ENCODE measurements at regions not wholly inside any gene's neighbourhood (a gene's known extent, or its start where the extent isn't known, plus 50 kb on each side); places are given as distances from the start of the nearest gene placed in this dataset.
A peak's percentile ranks its signal among the peaks of the same experiment; 100 is the strongest.

DNA sequence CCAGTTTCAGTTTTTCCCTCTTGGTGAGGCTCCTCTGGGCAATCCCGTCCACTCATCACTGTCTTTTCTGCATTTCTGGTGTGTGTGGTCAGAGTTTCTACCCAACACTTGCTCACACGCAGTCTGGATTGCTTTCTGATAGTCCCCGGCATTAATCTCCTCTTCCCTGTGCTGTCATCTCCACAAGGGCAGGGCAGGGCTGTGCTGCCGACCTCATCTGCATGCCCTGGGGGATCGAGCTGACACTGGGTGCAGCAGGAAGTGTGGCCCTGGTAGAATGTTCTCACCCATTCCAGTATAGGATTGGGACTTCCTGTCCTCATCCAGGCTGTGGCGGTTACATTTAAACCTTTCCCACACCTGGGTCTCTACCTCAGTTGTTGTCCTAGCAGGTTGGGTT, 80.0 kb upstream of the FAM136A start:
- ChIA-PET POLR2A (ENCODE audit: unreplicated experiment) (no interaction called here), CTCF (no interaction called here)
- ATAC-seq: peak; percentile 78
- peak overlapping the region; percentile 27 for H3K9ac ChIP-seq (ENCODE audit: low read length)
- no peak for TF ChIP-seq EZH2phosphoT487 (IDR thresholded peaks at IDR 0.05; ENCODE audit: borderline replicate concordance, low read length)
- TF ChIP-seq, protein P1, sequence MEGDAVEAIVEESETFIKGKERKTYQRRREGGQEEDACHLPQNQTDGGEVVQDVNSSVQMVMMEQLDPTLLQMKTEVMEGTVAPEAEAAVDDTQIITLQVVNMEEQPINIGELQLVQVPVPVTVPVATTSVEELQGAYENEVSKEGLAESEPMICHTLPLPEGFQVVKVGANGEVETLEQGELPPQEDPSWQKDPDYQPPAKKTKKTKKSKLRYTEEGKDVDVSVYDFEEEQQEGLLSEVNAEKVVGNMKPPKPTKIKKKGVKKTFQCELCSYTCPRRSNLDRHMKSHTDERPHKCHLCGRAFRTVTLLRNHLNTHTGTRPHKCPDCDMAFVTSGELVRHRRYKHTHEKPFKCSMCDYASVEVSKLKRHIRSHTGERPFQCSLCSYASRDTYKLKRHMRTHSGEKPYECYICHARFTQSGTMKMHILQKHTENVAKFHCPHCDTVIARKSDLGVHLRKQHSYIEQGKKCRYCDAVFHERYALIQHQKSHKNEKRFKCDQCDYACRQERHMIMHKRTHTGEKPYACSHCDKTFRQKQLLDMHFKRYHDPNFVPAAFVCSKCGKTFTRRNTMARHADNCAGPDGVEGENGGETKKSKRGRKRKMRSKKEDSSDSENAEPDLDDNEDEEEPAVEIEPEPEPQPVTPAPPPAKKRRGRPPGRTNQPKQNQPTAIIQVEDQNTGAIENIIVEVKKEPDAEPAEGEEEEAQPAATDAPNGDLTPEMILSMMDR (conservative IDR thresholded peaks at IDR 0.05; ENCODE audit: low read depth, low read length): no peak
- TF ChIP-seq EZH2 (IDR thresholded peaks at IDR 0.05; ENCODE audit: low read length, unreplicated experiment): no peak
- H3K4me2 ChIP-seq (ENCODE audit: low read length): peak overlapping the region; percentile 31
- H3K79me2 ChIP-seq (ENCODE audit: low read length): no peaks in the 10 kb centered on the region
- intact Hi-C loops (cut with micrococcal nuclease): no loop called here
- DNase-seq: peak; percentile 59
- H3F3A ChIP-seq (ENCODE audit: low read length, unreplicated experiment): no peaks in the 10 kb centered on the region
- peak overlapping the region; percentile 65 for H3K27ac ChIP-seq (ENCODE audit: low read length)
- H3K9me3 ChIP-seq (ENCODE audit: low read length): no peaks in the 10 kb centered on the region
- H3K36me3 ChIP-seq (ENCODE audit: low read depth, low read length): no peaks in the 10 kb centered on the region
- no peaks in the 10 kb centered on the region for H3K9me2 ChIP-seq (replicated peaks; ENCODE audit: low read length)
- H3K4me3 ChIP-seq (ENCODE audit: low read length): no peak overlapping the region
- peaks cover 27% of the 10 kb centered on the region for H3K4me1 ChIP-seq (ENCODE audit: insufficient read depth, low read length)
- peak overlapping the region; percentile 68 for H2AFZ ChIP-seq (ENCODE audit: low read length)
- H4K20me1 ChIP-seq (ENCODE audit: low read length): no peaks in the 10 kb centered on the region
- BruUV-seq (replicated peaks): no TSS peak
- no peaks in the 10 kb centered on the region for H3K27me3 ChIP-seq (ENCODE audit: low read length)

DNA sequence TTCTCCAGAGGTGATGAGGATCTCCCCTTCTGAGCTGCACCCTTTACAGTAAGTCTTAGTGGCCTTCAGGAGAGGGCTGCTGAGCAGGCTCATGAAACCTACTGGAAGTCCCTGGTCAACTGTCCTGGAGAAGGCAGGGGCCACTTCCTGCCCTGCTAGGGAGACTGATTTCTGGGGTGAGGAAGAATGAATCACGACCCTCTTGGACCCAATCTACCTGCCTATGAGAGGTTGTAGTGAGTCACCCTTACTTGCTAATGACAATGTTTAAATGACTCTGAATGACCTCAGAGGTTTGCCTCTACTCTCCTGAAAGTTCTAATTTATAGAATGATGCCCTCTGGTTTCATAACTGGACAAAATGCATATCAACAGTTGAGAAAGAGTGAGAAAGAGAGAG, 79.4 kb upstream of the FAM136A start:
- Histone ChIP-seq H3K9me3 (ENCODE audit: low read length) (no peaks in the 10 kb centered on the region), H2AFZ (ENCODE audit: low read length) (peak overlapping the region; percentile 68; the same call in 1 of the 2 replicates), H3F3A (ENCODE audit: low read length, unreplicated experiment) (no peaks in the 10 kb centered on the region), H3K27me3 (ENCODE audit: low read length) (no peaks in the 10 kb centered on the region), H3K4me2 (ENCODE audit: low read length) (peak overlapping the region; percentile 31; the same call in 1 of the 2 replicates), H3K4me3 (ENCODE audit: low read length) (no peak overlapping the region), H3K9ac (ENCODE audit: low read length) (peak overlapping the region; percentile 27), H4K20me1 (ENCODE audit: low read length) (no peaks in the 10 kb centered on the region), H3K9me2 (replicated peaks; ENCODE audit: low read length) (no peaks in the 10 kb centered on the region), H3K4me1 (ENCODE audit: insufficient read depth, low read length) (peaks cover 24% of the 10 kb centered on the region), H3K27ac (ENCODE audit: low read length) (peak overlapping the region; percentile 65), H3K36me3 (ENCODE audit: low read depth, low read length) (no peaks in the 10 kb centered on the region), H3K79me2 (ENCODE audit: low read length) (no peaks in the 10 kb centered on the region)
- intact Hi-C loops (cut with micrococcal nuclease): no loop called here
- DNase-seq (peak; percentile 52), ATAC-seq (peak; percentile 58)
- ChIA-PET CTCF (no interaction called here), POLR2A (ENCODE audit: unreplicated experiment) (no interaction called here)
- no TSS peak for BruUV-seq (replicated peaks)
- TF ChIP-seq, protein P1 (conservative IDR thresholded peaks at IDR 0.05; ENCODE audit: low read depth, low read length): no peak
- TF ChIP-seq EZH2phosphoT487 (IDR thresholded peaks at IDR 0.05; ENCODE audit: borderline replicate concordance, low read length) (no peak), EZH2 (IDR thresholded peaks at IDR 0.05; ENCODE audit: low read length, unreplicated experiment) (no peak)

DNA sequence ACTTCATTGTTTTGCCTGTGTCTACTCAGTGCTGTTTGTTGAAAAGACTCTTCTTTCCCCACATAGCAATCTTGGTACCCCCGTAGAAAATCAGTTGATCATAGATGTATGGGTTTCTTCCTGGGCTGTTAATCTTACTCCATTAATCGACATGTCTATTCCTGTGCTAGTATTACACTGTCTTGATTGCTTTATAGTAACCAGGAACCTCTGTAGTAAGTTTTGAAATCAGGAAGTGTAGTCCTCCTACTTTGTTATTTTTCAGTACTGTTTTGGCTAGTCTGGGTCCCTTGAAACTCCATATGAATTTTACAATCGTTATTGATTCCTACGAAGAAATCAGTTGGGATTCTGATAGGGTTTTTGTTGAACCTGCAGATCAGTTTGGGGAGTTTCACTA, 78.8 kb upstream of the FAM136A start:
- no TSS peak for BruUV-seq (replicated peaks)
- no peaks in the 10 kb centered on the region for H3K9me3 ChIP-seq (ENCODE audit: low read length)
- no peaks in the 10 kb centered on the region for H3K79me2 ChIP-seq (ENCODE audit: low read length)
- no peak overlapping the region for H3K4me3 ChIP-seq (ENCODE audit: low read length)
- no peak for DNase-seq
- H4K20me1 ChIP-seq (ENCODE audit: low read length): no peaks in the 10 kb centered on the region
- no peak overlapping the region for H3K9ac ChIP-seq (ENCODE audit: low read length)
- H3F3A ChIP-seq (ENCODE audit: low read length, unreplicated experiment): no peaks in the 10 kb centered on the region
- H2AFZ ChIP-seq (ENCODE audit: low read length): no peak overlapping the region
- H3K36me3 ChIP-seq (ENCODE audit: low read depth, low read length): no peaks in the 10 kb centered on the region
- no peak overlapping the region for H3K4me2 ChIP-seq (ENCODE audit: low read length)
- no peaks in the 10 kb centered on the region for H3K27me3 ChIP-seq (ENCODE audit: low read length)
- peaks cover 20% of the 10 kb centered on the region for H3K4me1 ChIP-seq (ENCODE audit: insufficient read depth, low read length)
- ChIA-PET CTCF (no interaction called here), POLR2A (ENCODE audit: unreplicated experiment) (no interaction called here)
- no peak for ATAC-seq
- peak overlapping the region; percentile 65 for H3K27ac ChIP-seq (ENCODE audit: low read length)
- intact Hi-C loops (cut with micrococcal nuclease): no loop called here
- TF ChIP-seq EZH2 (IDR thresholded peaks at IDR 0.05; ENCODE audit: low read length, unreplicated experiment) (no peak), EZH2phosphoT487 (IDR thresholded peaks at IDR 0.05; ENCODE audit: borderline replicate concordance, low read length) (no peak)
- TF ChIP-seq, protein P1 (conservative IDR thresholded peaks at IDR 0.05; ENCODE audit: low read depth, low read length): no peak
- no peaks in the 10 kb centered on the region for H3K9me2 ChIP-seq (replicated peaks; ENCODE audit: low read length)

All from PC-3 (cell line).